ENCODE measurements at regions not wholly inside any gene's neighbourhood (a gene's known extent, or its start where the extent isn't known, plus 50 kb on each side); places are given as distances from the start of the nearest gene placed in this dataset.

DNA sequence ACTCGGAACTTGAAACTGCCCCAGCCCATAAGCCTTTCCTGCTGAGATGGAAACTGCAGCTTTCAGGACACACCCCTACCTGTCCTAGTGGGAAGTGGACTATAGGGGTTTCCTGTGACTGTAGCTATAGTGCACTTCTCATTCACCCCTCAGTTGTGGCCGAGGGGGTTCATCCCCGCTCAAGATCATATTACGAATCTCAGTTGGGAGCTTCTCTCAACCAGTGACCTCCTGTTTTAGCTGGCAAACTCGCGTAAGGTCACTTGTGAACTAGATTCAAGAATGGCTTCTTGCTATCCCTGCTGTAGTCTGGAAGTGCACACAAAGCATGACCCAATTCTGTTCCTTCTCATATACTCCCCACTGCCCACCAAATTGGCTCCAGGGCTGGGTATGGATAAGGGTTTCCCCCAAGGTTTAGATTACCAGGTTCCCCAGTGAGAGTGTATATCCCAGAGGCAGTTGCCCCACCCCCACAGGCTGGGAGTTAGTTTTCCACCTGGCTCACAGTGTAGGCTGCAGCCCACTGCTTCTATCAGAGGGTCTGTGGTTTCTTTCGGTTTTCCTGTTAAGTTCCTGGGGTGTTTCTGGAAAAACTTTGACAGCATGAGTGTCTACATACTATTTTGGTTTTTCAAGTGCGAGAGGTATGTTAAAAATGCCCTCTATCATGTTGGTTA is 812.9 kb downstream of the JRKL start:
- no peak for DNase-seq

DNA sequence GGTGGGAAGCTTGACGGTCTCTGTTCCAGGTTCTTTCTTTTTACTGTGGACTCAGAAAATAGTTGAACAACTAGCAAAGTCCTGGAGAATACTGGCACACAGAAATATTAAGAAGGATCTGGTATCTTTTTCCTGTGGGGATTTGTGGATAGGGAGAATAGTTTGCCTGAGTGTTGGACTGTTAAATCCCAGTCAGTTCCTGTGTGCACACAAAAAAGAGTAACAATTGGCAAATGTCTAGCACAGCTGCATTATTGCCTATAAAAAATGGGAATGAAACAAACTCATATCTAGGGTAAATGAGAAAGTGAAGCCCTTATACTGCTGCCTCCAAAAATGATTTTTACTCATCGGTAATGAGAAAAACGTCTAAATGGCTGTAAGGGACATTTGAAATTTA is 828.2 kb downstream of the JRKL start:
- no peak for DNase-seq

DNA sequence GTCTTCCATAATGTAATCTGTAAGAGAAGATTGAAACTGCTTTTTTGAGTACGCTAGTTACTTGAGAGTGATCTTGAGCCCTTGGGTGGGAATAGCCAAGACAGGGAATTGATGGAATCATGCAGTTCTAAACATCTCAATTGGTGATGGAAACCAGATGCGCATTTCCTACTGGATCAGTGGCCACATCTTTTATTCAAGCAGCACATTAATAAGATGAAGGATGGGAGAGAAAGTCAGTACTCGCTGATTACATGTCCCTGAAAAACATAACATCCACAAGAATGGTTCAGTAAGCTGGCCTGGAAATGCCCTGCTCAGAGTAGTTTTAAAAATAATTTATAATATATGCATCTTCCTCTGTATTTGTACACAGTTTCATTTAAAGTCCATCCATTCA is 833.8 kb downstream of the JRKL start:
- no peak for DNase-seq

DNA sequence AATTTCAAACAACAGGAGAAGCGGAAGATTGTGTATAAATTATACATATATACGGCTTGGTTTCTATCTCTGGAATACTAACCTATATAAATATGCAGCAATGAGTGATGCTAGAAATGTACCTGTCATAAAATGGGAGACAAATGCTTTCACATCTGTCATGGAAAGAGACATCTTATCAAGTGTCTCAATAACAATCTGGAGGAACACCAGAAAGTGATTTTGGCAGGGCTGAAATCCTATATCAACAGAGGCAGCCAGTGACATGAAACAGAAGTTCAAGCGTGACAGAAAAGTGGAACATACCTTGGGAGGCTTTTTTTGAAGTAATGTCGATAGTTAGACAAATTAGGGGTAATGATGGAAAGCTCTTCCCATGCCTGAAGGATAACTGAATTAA is 834.6 kb downstream of the JRKL start:
- no peak for DNase-seq

DNA sequence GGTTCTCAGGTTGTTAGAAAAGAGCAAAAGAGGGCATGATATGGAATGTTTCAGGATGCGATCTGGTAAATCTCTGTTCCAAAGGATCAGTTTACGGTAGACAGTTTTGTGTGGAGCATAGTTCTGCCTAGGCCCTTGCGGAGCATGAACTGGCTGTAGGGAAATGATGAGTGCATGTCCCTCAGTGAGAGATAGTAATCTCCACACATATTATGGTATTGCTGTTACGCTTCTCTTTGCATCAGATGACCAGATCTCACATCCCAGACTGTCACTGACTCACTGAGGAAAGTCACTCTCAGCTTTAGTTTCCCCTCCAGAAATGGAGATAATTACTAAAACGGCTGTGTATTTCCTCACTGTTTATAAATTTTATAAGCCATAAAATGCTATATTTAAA is 836.0 kb downstream of the JRKL start:
- no peak for DNase-seq

DNA sequence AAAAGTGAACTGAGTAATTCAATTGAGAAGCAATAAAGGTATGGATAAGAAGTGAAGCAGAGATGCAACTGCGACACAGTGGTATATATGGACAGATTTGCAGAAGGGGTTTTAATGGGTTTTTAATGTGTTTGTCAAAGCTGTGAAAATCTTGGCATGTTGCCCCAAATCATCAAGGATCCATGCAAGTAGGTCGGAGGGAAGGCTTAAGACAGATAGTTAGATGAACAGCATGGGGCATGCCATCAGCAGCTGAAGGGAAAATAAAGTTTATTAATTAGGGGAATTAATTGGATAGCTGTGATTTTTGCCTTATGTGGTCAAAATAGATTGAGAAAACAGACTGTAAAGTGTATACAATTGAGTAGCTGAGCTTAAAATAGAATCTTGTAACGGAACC is 840.1 kb downstream of the JRKL start:
- no peak for DNase-seq

DNA sequence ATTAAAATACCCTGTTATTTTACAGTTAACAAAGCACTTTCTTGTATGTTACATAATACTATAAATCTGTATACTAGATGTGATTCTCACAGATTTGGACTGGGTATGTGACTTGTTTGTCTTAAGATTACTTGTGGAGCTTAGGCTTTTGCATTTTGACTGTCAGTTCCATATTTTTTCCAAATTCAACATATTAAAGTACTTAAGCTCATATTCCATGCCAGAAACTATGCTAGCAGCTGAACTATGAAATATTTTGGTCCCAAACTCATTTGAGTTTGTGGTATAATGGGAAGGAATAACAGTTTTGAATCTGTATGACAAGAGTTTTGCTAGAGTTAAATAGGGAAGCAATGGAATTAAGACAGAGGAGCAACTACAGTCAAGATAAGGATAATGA is 841.4 kb downstream of the JRKL start:
- no peak for DNase-seq

DNA sequence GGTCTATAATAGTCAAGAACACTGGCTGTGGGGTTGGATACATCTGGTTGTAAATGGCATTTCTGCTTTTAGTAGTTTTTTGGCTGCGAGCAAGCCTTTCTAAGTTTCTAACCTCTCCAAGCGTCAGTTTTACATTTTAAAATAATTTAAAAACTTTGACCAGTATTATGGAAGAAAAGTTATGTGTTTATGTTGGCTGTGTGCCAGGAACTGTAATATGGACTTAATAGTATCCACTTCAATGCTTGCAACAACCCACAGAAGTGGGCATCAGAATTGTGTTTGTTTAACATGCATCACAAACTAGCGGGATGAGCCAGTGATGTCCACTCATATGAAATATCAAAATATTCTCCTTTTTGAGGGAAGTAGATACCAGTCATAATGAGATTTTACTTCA is 844.2 kb downstream of the JRKL start:
- no peak for DNase-seq

DNA sequence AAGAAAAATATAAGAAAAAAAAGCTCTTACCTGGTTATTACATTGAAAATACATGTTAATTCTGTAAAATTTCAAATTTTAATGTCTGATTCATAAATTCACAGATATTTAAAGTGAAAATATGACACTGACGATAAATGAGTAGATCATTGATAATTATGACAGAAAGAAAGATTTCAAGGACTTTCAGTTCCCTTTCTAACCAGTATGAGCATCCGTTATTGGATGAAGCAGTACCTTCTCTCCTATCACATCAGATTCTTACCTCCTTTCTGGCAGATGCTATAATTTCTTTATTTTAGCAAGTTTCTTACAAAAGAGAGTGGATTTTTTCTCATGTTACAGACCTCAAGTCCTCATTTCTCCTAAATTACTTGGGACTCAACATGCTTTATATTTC is 847.3 kb downstream of the JRKL start:
- DNase-seq, result no peak

DNA sequence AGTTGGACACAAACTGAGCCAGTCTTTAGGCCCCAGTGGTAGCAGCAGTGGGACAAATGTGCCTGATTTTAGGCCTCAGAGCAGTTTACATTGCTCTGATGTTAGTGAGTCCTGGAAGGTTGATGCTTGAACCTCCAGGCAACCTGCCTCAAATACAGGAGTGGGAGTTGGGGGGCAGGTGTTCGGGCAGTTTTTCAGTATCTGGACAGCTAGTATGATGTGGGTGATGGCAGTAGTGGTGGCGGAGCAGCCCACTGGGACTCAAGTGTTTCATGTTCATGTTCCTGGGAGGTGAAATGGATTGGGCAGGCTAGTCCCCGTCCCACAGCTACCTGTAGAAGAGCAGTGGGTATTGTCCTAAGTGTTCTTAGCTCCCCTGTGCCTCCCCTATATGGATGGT is 857.8 kb downstream of the JRKL start:
- no peak for DNase-seq

DNA sequence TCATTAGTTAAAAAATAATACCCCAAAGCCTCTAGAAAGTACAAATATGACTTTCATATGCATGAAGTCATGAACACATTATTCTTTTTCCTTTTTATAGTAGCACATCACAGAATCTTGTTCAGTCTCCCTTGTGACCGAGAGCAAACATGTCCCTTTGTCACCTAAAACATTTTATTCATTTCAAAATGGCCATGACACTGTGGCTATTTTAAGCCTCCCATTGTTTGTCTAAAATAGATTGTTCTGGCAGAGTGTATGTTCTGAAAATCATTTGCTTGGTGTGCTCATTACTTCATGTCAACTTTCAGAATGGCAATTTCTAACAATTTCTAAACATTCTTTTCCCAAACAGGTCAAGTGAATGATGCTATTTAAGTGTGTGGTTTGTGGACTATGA is 865.0 kb downstream of the JRKL start:
- no peak for DNase-seq

DNA sequence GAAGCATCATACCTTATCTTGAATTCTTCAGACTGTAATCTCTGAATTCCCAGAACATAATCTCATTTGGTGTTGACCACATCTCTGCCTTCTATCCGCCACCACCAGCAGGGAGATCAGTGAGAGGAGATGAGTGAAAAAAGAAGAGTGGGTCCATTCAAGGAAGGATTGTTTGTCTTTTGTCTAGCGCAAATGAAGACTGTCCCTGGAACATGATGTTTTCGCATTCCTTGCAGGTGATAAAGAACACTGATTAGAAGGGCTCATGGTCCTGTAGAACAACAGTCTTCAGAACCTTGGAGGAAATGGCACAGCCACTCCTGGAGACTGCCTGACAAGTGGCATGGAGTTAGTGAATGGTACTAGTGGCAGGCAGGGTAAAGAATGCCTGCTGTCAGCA is 869.6 kb downstream of the JRKL start:
- no peak for DNase-seq

DNA sequence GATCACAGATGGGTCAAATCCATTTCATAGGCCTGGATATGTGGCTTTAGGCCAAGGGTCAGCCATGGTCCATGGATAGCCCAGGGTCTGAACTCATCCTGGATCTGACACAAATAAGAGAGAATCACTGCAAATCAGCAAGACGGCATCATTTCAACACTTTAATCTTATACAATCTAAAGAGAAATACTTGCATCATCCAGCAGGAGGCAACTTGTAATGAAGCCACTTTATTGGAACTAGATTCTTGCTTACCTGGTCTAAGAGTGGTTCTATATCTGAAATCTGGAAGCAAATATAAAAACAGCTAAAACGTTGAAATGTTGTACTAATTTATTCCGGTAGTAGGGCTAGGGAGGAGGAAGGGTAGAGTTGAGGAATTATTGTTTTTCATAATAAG is 870.1 kb downstream of the JRKL start:
- DNase-seq, result no peak

DNA sequence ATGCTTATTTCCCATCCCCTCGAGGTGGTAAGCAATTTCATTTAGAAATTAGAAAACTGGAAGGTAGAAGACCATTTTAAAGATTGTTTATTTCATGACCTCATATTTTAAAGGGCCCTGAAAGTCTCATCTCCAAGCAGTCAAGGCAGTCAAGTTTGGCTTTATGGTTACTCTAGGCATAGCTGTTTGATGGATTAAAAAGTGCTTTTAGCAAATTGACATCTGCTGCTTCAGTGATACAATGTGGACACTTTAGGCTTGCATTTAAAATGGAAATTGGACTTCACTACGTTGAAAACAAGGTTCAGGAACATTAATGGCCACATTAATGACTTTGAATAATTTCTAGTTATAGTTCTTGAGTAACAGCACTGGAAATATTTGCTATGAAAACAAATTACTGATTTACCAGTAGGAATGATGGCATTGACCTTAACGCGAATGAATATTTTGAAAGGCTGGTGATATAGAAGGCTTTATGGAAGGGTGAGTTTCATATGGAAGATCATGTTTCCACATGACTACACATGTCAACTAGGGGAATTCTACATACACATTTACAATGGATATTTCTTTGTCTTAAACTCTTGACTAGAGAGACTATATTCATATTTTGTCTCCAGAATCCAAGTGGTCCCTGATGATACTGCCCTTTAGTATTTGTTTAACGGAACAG is 873.5 kb downstream of the JRKL start:
- DNase-seq, result no peak

DNA sequence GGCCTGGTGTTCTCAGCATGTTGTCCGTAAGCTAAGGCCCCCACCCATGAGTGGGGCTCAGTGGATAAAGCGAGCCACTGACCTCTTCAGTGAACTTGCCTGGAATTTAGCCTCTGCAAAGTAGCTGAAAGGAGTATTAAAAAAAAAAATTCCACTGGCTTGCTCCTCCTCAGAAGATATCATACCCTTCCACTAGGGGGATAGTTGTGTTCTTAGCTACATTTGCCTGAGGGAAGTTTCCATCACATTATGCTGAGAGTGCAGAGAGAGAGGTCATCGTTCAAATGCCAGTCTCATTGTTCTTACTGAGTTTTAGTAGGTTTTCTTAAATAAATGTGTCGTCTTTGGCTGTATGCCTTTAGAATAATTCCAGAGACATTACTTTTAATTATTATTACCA is 879.7 kb downstream of the JRKL start:
- no peak for DNase-seq

DNA sequence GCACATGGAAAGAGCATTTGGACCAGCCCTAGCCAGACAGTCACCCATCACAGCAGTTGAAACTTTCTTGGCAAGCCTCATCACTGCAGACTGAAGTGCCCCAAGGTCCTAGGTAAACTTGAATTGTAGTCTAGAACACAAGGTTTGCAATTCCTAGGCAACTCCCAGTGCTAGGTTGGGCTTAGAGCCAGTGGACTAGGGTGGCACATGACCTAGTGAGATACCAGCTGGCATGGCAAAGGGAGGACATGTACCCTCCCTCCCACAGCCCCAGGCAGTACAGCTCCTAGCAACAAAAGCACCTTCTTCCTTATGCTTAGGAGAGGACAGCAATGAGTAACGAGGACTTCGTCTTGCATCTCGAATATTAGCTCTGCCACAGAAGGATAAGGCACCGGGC is 889.5 kb downstream of the JRKL start:
- DNase-seq, result no peak

DNA sequence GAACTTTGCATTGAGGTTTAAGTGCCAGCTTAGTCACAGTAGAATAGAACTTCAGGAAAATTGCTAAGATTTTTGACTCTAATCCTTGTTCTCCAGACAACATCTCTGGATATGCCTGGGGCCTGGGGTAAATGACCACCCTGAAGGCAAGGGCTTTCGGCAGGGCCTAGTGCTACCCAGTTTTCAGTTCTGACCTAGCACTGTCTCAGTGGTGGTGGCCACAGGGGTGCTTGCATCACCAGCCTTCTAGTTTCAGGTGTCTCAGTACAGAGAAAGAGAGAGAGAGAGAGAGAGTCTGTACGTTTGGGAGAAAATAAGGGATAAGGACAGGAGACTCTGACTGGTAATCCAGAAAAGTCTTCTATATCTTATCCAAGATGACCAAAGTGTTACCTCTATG is 890.5 kb downstream of the JRKL start:
- DNase-seq, result no peak

DNA sequence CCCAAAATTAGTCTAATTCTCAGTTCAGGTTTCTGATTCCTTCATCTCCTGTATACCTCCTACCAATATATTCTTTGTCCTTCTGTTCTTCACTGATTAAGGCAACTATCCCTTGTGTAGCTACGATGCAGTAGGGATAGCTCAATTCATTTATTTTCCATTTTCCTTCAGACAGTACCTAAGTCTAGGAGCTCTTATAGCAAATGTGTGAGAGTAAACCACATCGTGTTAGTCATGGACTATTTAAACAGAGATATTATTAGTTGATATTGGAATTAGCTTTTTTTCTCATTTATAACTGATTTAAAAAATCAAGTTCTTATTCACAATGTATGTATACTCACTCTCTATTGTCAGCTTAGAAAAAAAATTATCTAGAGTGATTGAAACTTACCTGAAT is 900.0 kb downstream of the JRKL start:
- no peak for DNase-seq

DNA sequence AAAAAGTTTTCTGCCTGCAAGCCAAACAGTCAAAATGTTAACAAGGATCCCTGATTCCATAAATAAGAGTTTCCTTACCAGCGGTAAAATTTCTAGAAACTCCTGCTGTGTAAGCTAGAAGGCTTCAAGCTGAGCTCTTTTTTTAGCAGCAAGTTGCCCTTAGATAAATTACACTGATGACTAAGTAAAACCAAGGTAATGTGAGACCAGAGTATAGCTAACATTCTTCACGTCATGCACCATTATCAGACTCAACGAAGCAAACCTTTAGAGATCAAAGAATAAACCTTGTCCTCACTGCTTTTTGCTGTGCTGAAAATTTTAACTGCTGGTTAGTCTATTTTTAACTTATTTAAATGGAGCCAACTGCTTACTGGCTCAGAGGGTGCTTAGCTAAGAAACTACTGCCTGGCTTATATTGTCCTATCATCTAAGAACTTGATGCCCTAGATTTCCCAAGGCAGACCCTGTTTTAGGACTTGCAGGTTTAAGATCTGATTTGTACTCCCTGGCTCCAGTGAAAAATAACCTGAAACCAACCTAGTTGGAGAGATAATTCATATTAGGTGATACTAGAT is 900.7 kb downstream of the JRKL start:
- no peak for DNase-seq

DNA sequence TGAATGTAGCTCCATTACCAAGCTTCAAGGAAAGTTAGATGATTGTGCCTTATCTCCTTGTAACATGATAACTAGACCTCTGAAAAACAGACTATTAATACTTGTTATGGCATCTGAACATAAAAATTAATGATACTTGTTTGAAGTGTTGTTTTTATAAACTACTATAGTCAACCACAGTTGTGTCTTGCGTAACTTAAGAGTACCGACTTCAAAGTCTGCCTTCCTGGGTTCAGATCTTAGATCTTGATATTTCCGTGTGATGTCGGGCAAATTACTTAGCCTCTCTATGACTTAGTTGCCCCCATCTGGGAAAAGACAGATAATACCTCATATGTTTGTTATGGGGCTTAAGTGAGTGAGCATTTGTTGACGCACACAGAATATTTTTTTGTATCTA is 906.5 kb downstream of the JRKL start:
- DNase-seq, result no peak

DNA sequence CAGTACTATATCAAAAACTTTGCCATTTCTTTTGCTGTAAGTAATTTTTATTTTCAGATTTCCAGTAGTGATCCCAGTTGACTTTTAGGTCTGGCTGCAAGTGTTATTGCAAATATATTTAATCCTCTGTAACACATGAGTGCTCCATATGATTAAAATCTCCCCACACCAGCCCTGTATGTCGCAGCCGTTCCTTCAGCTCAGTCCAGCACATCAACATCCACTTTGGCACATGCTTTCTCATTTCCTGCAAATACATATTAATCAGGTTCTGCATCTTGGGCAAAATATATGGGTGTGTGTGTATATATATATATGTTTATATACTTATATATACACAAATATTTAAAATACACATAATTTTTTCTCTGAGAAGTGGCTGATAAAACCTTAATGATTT is 919.5 kb downstream of the JRKL start:
- DNase-seq, result no peak

DNA sequence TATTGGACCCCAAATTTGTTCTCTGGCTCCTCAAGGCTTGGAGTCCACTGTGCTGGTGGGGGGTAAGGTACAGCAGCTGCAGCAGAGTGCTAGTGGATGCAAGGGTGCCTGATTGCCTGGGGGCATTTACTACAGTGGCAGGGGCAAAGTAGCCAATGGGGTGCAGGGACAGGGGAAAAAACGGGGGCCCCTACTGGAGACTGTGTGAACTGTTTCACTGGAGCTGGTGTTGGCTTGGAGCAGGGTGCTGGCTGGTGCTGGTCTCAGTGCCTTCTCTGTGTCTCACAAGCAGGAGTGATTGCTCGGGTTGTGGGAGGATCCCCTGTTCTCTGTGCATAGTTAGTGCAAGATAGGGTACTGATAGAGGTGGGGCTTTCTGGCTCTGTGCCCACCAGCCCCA is 935.9 kb downstream of the JRKL start:
- no peak for DNase-seq

DNA sequence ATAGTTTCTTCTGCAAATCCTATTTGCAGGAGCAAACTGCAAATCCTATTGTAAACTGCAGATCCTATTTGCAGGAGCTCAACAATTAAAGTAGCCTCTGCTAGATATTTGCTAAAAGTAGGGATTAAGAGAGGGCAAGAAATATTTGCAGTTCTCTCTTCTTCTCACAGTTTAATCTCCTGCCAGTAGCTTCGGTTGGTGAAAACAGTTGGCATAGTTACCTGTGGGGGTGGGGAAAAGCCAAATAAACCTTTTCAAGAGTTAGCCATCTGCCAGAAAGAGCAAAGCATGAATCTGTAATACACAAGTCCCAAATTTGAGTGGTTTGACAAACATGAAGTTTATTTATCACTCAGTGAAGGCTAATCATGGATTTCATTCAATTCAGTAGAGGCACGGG is 942.5 kb downstream of the JRKL start:
- DNase-seq, result no peak

DNA sequence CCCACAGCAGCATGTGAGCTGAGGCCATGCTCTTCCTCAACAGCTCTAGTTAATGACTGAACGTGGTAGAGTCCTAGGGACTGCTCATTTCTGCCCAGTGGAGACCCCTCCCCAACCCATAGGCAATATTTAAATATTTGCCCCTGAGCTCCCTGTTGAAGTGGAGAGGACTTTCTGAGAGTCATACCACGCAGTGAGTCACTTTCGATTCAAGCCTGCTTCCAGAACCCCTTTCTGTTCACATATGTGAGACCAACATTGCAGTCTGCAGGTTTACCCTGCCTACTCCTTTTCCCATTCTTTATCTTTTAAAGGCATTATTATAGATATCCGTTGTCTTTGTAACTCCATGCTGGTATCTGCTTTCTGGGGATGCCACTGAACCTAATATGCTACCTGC is 946.3 kb downstream of the JRKL start:
- no peak for DNase-seq

DNA sequence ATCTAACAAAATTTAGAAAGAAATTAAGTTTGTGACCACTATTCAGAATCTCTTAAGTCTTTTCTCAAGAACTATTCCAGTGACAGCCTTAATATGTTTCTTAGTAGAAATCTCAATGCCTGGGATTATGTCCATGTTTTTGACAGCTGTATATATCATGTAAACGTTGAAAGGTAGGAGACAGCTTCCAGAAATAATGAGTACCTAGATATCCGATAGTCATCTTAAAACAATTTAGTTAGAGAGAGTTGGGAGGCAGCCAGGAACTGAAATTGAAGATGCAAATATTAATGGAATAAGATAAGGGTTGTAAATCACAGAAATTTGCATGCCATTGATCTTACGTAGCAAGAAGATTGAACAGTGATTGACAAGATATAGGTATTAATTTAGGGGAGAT is 955.2 kb downstream of the JRKL start:
- DNase-seq, result no peak
